Neural progenitor cell (in vitro differentiated cells): ENCODE measurements at regions not wholly inside any gene's neighbourhood (a gene's known extent, or its start where the extent isn't known, plus 50 kb on each side); places are given as distances from the start of the nearest gene placed in this dataset.

ENCODE experiments used
- DNase-seq: peaks from one replicate; pipeline ENCODE4 v3.0.0-alpha.2; 2016; ENCODE audit warnings: low spot score
- H2AFZ ChIP-seq: fragments of 200-600 bp; sonication (generic); replicated peaks from 2 replicates; pipeline ENCODE4 v1.6.1; 2016; ENCODE audit warnings: antibody characterized with exemption
- H3F3A ChIP-seq: fragments of 200-600 bp; sonication (generic); 2 replicates; pipeline ENCODE4 v1.6.1; 2016; ENCODE audit warnings: antibody characterized with exemption, low read depth
- H3K27ac ChIP-seq: fragments of 200-600 bp; sonication (generic); 2 replicates; pipeline ENCODE4 v1.5.1; 2016; ENCODE audit warnings: mild to moderate bottlenecking
- H3K27me3 ChIP-seq: fragments of 200-600 bp; sonication (generic); 2 replicates; pipeline ENCODE4 v1.6.1; 2016; ENCODE audit warnings: mild to moderate bottlenecking, moderate library complexity
- H3K36me3 ChIP-seq: fragments of 200-600 bp; sonication (generic); 2 replicates; pipeline ENCODE4 v1.5.1; 2016
- H3K4me1 ChIP-seq: fragments of 200-600 bp; sonication (generic); 2 replicates; pipeline ENCODE4 v1.6.1; 2016; ENCODE audit warnings: mixed run types
- H3K4me2 ChIP-seq: fragments of 200-600 bp; sonication (generic); 2 replicates; pipeline ENCODE4 v1.6.1; 2016
- H3K4me3 ChIP-seq: fragments of 200-600 bp; sonication (generic); 2 replicates; pipeline ENCODE4 v1.5.1; 2016
- H3K79me2 ChIP-seq: fragments of 200-600 bp; sonication (generic); 2 replicates; pipeline ENCODE4 v1.6.1; 2016; ENCODE audit warnings: low read depth
- H3K9ac ChIP-seq: fragments of 200-600 bp; sonication (generic); 2 replicates; pipeline ENCODE4 v1.6.1; 2016
- H3K9me3 ChIP-seq: fragments of 200-600 bp; sonication (generic); 2 replicates; pipeline ENCODE4 v1.5.1; 2016; ENCODE audit warnings: low read depth
- H4K20me1 ChIP-seq: fragments of 200-600 bp; sonication (generic); 2 replicates; pipeline ENCODE4 v1.6.1; 2016; ENCODE audit warnings: low read depth
- H3K27ac Mint-ChIP-seq: 3 replicates; pipeline ENCODE4 v1.8.0; 2021; ENCODE audit warnings: mixed read lengths
- H3K27me3 Mint-ChIP-seq: 2 replicates; pipeline ENCODE4 v1.8.0; 2022; ENCODE audit warnings: low read depth, mild to moderate bottlenecking, inconsistent platforms, moderate library complexity, mixed read lengths; ENCODE audit not compliant: insufficient read depth
- H3K36me3 Mint-ChIP-seq: 3 replicates; pipeline ENCODE4 v1.8.0; 2021; ENCODE audit warnings: mixed read lengths
- H3K4me1 Mint-ChIP-seq: 3 replicates; pipeline ENCODE4 v1.8.0; 2021; ENCODE audit warnings: mixed read lengths
- H3K4me3 Mint-ChIP-seq: 3 replicates; pipeline ENCODE4 v1.8.0; 2021; ENCODE audit warnings: mild to moderate bottlenecking, moderate library complexity, mixed read lengths
- H3K9me3 Mint-ChIP-seq: 3 replicates; pipeline ENCODE4 v1.8.0; 2020; ENCODE audit warnings: mixed read lengths
- EZH2 ChIP-seq: fragments of 200-600 bp; sonication (generic); IDR thresholded peaks from 2 replicates; pipeline ENCODE4 v1.6.1; 2017; ENCODE audit warnings: antibody characterized with exemption, mild to moderate bottlenecking, moderate library complexity
- EZH2phosphoT487 ChIP-seq: fragments of 200-600 bp; sonication (generic); IDR thresholded peaks from 2 replicates; pipeline ENCODE4 v1.6.1; 2017; ENCODE audit warnings: antibody characterized with exemption
- TF ChIP-seq, protein P1 (sequence below): fragments of 200-600 bp; sonication (generic); IDR thresholded peaks from 2 replicates; pipeline ENCODE4 v1.5.1; 2017; ENCODE audit warnings: antibody characterized with exemption, mild to moderate bottlenecking

DNA sequence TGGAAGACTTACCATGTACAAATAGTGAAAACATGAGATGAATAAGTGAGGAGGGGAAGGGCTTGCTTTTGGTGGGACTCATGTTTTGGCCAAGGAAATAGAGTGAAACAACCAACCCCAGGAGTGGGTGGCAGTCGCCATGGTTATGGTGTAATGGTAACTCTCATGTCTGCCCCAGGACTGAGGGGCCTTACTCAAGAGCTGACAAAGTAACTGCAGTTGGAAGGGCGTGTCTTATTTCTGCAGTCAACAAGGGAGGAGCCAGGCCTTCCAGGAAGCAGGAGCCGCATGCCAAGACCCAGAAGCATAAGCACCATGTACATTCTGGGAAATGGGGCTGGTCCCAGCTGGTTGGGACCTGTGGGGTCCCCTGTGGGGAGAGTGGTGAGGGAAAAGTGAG, 108.5 kb downstream of the UNC5CL start:
- no peaks in the 10 kb centered on the region for H3K9me3 ChIP-seq
- H3K27me3 ChIP-seq, result no peaks in the 10 kb centered on the region
- H3K4me2 ChIP-seq, result no peak overlapping the region
- no peak for DNase-seq
- H3K79me2 ChIP-seq, result no peaks in the 10 kb centered on the region
- no peak overlapping the region for H3K4me3 Mint-ChIP-seq
- H3K27me3 Mint-ChIP-seq, result peaks cover 5% of the 10 kb centered on the region
- no peak overlapping the region for H3K9ac ChIP-seq
- H3K9me3 Mint-ChIP-seq, result no peaks in the 10 kb centered on the region
- H4K20me1 ChIP-seq, result no peaks in the 10 kb centered on the region
- H3K27ac Mint-ChIP-seq, result no peak overlapping the region
- peaks cover 3% of the 10 kb centered on the region for H3K36me3 Mint-ChIP-seq
- H3K4me1 ChIP-seq, result no peaks in the 10 kb centered on the region
- H3K4me1 Mint-ChIP-seq, result peaks cover 16% of the 10 kb centered on the region
- peak overlapping the region; percentile 6 for H2AFZ ChIP-seq
- H3K36me3 ChIP-seq, result no peaks in the 10 kb centered on the region
- H3K4me3 ChIP-seq, result no peak overlapping the region
- no peak for TF ChIP-seq EZH2phosphoT487
- no peak for TF ChIP-seq EZH2
- TF ChIP-seq, protein P1, sequence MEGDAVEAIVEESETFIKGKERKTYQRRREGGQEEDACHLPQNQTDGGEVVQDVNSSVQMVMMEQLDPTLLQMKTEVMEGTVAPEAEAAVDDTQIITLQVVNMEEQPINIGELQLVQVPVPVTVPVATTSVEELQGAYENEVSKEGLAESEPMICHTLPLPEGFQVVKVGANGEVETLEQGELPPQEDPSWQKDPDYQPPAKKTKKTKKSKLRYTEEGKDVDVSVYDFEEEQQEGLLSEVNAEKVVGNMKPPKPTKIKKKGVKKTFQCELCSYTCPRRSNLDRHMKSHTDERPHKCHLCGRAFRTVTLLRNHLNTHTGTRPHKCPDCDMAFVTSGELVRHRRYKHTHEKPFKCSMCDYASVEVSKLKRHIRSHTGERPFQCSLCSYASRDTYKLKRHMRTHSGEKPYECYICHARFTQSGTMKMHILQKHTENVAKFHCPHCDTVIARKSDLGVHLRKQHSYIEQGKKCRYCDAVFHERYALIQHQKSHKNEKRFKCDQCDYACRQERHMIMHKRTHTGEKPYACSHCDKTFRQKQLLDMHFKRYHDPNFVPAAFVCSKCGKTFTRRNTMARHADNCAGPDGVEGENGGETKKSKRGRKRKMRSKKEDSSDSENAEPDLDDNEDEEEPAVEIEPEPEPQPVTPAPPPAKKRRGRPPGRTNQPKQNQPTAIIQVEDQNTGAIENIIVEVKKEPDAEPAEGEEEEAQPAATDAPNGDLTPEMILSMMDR, result no peak
- no peak overlapping the region for H3K27ac ChIP-seq
- no peaks in the 10 kb centered on the region for H3F3A ChIP-seq

DNA sequence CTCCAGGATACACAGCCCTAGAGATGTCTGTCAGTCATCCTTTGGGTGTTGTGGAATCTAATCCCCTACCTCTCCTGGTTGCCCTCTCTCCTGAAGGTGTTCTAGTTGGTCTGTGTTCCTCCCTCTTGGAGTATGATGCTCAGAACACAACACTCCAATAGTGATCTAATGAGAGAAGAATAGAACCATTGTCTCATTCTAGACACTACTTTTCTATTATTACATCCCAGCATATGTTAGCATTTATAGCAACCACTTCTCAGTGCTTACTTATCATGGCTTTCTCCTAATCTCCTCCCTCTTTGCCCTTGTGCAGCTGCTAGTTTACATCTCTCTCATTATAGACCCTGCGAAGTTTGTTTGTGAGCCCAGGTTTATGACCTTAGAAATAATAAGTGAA, 109.0 kb downstream of the UNC5CL start:
- Histone ChIP-seq H4K20me1 (no peaks in the 10 kb centered on the region), H2AFZ (no peak overlapping the region), H3K4me1 (no peaks in the 10 kb centered on the region), H3K36me3 (no peaks in the 10 kb centered on the region), H3K9me3 (no peaks in the 10 kb centered on the region), H3K27me3 (no peaks in the 10 kb centered on the region), H3K9ac (no peak overlapping the region), H3K4me3 (no peak overlapping the region), H3K4me2 (no peak overlapping the region), H3K79me2 (no peaks in the 10 kb centered on the region), H3F3A (no peaks in the 10 kb centered on the region), H3K27ac (no peak overlapping the region)
- DNase-seq, result no peak
- Mint-ChIP-seq H3K9me3 (no peaks in the 10 kb centered on the region), H3K27me3 (peaks cover 7% of the 10 kb centered on the region), H3K4me1 (peaks cover 15% of the 10 kb centered on the region), H3K36me3 (peaks cover 3% of the 10 kb centered on the region), H3K27ac (no peak overlapping the region), H3K4me3 (no peak overlapping the region)
- TF ChIP-seq EZH2 (no peak), EZH2phosphoT487 (no peak)
- TF ChIP-seq, protein P1, result no peak

DNA sequence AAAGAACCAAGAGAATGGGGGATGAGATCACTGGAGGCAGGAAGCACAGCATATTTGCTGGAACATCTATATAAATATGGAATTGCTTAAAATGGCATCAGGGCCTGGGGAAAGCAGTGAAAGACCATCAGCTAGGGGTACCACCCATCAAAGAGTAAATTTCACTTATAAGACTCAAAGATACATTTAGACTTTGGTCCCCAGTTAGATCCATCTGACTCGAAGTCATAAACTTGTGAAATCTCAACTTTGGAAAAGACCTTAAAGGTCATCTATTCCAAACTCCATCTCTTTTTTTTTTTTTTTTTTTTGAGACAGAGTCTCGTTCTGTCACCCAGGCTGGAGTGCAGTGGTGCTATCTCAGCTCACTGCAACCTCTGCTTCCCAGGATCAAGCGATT, 109.8 kb downstream of the UNC5CL start:
- H3K9ac ChIP-seq, result no peak overlapping the region
- no peaks in the 10 kb centered on the region for H3K4me1 ChIP-seq
- H3K27ac ChIP-seq, result no peak overlapping the region
- H3K4me3 Mint-ChIP-seq, result no peak overlapping the region
- no peak overlapping the region for H2AFZ ChIP-seq
- no peak overlapping the region for H3K27ac Mint-ChIP-seq
- no peak for TF ChIP-seq EZH2phosphoT487
- no peak for TF ChIP-seq EZH2
- peaks cover 3% of the 10 kb centered on the region for H3K36me3 Mint-ChIP-seq
- no peaks in the 10 kb centered on the region for H3K79me2 ChIP-seq
- peaks cover 6% of the 10 kb centered on the region for H3K4me1 Mint-ChIP-seq
- DNase-seq, result no peak
- no peaks in the 10 kb centered on the region for H3K9me3 Mint-ChIP-seq
- no peak overlapping the region for H3K4me3 ChIP-seq
- no peak overlapping the region for H3K4me2 ChIP-seq
- no peaks in the 10 kb centered on the region for H3K36me3 ChIP-seq
- no peaks in the 10 kb centered on the region for H3K9me3 ChIP-seq
- no peaks in the 10 kb centered on the region for H3K27me3 ChIP-seq
- H4K20me1 ChIP-seq, result no peaks in the 10 kb centered on the region
- peaks cover 7% of the 10 kb centered on the region for H3K27me3 Mint-ChIP-seq
- no peaks in the 10 kb centered on the region for H3F3A ChIP-seq

DNA sequence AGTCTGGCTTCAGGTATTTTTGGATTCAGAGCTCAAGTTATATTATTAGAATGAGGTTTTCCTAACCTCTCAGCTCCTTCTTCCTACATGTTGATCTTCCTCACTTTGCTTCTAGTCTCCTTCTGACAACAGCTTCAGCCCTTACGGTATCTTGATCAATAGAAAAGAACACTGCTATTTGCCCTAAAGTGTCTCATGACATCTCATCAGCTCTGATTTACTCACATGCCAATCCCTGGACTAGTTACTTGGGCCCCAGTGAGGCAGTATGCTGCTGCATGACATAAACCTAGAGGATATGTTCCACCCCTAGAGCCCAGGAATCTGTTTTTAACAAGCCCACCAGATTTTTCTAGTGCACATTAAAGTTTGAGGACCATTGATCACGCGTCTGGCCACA, 110.3 kb downstream of the UNC5CL start:
- no peak overlapping the region for H3K4me3 ChIP-seq
- H3K9ac ChIP-seq, result no peak overlapping the region
- no peak overlapping the region for H3K4me2 ChIP-seq
- no peaks in the 10 kb centered on the region for H3K36me3 ChIP-seq
- no peaks in the 10 kb centered on the region for H3K79me2 ChIP-seq
- Mint-ChIP-seq H3K4me1 (peaks cover 6% of the 10 kb centered on the region), H3K27me3 (peaks cover 7% of the 10 kb centered on the region), H3K27ac (no peak overlapping the region), H3K36me3 (peaks cover 3% of the 10 kb centered on the region), H3K9me3 (no peaks in the 10 kb centered on the region), H3K4me3 (no peak overlapping the region)
- H3K27ac ChIP-seq, result no peak overlapping the region
- DNase-seq, result no peak
- H3K27me3 ChIP-seq, result no peaks in the 10 kb centered on the region
- no peaks in the 10 kb centered on the region for H3F3A ChIP-seq
- no peaks in the 10 kb centered on the region for H3K4me1 ChIP-seq
- H2AFZ ChIP-seq, result no peak overlapping the region
- H3K9me3 ChIP-seq, result no peaks in the 10 kb centered on the region
- no peaks in the 10 kb centered on the region for H4K20me1 ChIP-seq
- TF ChIP-seq EZH2 (no peak), EZH2phosphoT487 (no peak)
- TF ChIP-seq, protein P1, result no peak
